GM12872 (cell line): ENCODE measurements at regions not wholly inside any gene's neighbourhood (a gene's known extent, or its start where the extent isn't known, plus 50 kb on each side); places are given as distances from the start of the nearest gene placed in this dataset.

ENCODE experiments used
- CTCF ChIP-seq: IDR thresholded peaks from 3 replicates; pipeline ENCODE4 v1.5.1; 2011; ENCODE audit warnings: low read depth, mild to moderate bottlenecking, low read length, moderate library complexity; ENCODE audit not compliant: insufficient read depth

- TF ChIP-seq CTCF = no peak
These were observed 204.4 kb upstream of the ID4 start for GRCh38 chr6:19632786-19633185.

GRCh38 chr6:19635728-19636127 lies 201.4 kb upstream of the ID4 start:
- TF ChIP-seq CTCF = no peak

GRCh38 chr6:19637010-19637409 lies 200.2 kb upstream of the ID4 start:
- no peak for TF ChIP-seq CTCF

- no peak for TF ChIP-seq CTCF
These were observed 198.2 kb upstream of the ID4 start for GRCh38 chr6:19638931-19639330.

- TF ChIP-seq CTCF = no peak
These were observed 193.9 kb upstream of the ID4 start for GRCh38 chr6:19643287-19643686.

GRCh38 chr6:19643713-19644112 lies 193.5 kb upstream of the ID4 start:
- TF ChIP-seq CTCF = no peak

- no peak for TF ChIP-seq CTCF
These were observed 181.4 kb upstream of the ID4 start for GRCh38 chr6:19655744-19656143.
